ENCODE measurements at regions not wholly inside any gene's neighbourhood (a gene's known extent, or its start where the extent isn't known, plus 50 kb on each side); places are given as distances from the start of the nearest gene placed in this dataset.

- H2AFZ ChIP-seq (ENCODE audit: control insufficient read depth, low read length): no peak overlapping the region
- TF ChIP-seq EZH2 (IDR thresholded peaks at IDR 0.05; ENCODE audit: low read length) (no peak), CTCF (optimal IDR thresholded peaks at IDR 0.05 in 1 of 3, IDR thresholded peaks at IDR 0.05 in 1 of 3, conservative IDR thresholded peaks at IDR 0.05 in 1 of 3; ENCODE audit: extremely low read depth in 1 of 3, insufficient read depth in 2 of 3, low read length in 3 of 3) (no peak)
Observed at GRCh38 chr6:142681099-142681498, 263.9 kb downstream of the HIVEP2 start.

GRCh38 chr6:142682985-142683384 is 262.0 kb downstream of the HIVEP2 start:
- no peaks in the 10 kb centered on the region for H3K27me3 ChIP-seq (ENCODE audit: control insufficient read depth, extremely low read depth, insufficient read depth, low read length)
- dilution Hi-C loops (cut with MboI; ENCODE audit: extremely low pct_ligation_motif_present, low sequenced_read_pairs): no loop called here
- TF ChIP-seq EZH2 (IDR thresholded peaks at IDR 0.05; ENCODE audit: low read length) (no peak), CTCF (optimal IDR thresholded peaks at IDR 0.05 in 1 of 3, IDR thresholded peaks at IDR 0.05 in 1 of 3, conservative IDR thresholded peaks at IDR 0.05 in 1 of 3; ENCODE audit: extremely low read depth in 1 of 3, insufficient read depth in 2 of 3, low read length in 3 of 3) (no peak)
- H3K9me3 ChIP-seq (ENCODE audit: control insufficient read depth, low read depth, low read length): no peaks in the 10 kb centered on the region
- H3K9me1 ChIP-seq (ENCODE audit: control insufficient read depth, extremely low read depth, insufficient read depth, low read length): no peaks in the 10 kb centered on the region
- H3K79me2 ChIP-seq (ENCODE audit: control insufficient read depth, insufficient read depth, low read length): no peaks in the 10 kb centered on the region
- no peak overlapping the region for H3K4me3 ChIP-seq (ENCODE audit: control insufficient read depth in 2 of 3, extremely low read depth in 1 of 3, insufficient read depth in 2 of 3, low read depth in 1 of 3, low read length in 3 of 3)
- H2AFZ ChIP-seq (ENCODE audit: control insufficient read depth, low read length): peak overlapping the region; percentile 34
- H4K20me1 ChIP-seq (ENCODE audit: control insufficient read depth, extremely low read depth, insufficient read depth, low read length): no peaks in the 10 kb centered on the region
- H3K4me2 ChIP-seq (ENCODE audit: control insufficient read depth, extremely low read depth, insufficient read depth, low read depth, low read length): peak overlapping the region; percentile 17
- H3K27ac ChIP-seq (ENCODE audit: control insufficient read depth, insufficient read depth, low read length): peak overlapping the region; percentile 26
- peaks cover 26% of the 10 kb centered on the region for H3K4me1 ChIP-seq (ENCODE audit: control insufficient read depth, extremely low read depth, insufficient read depth, low read length)
- no peaks in the 10 kb centered on the region for H3K36me3 ChIP-seq (ENCODE audit: control insufficient read depth in 2 of 2, extremely low read depth in 1 of 2, insufficient read depth in 2 of 2, low read length in 2 of 2)
- DNase-seq (ENCODE audit: low read depth, low spot score) (no peak), FAIRE-seq (no peak)
- no peak overlapping the region for H3K9ac ChIP-seq (ENCODE audit: control insufficient read depth, extremely low read depth, insufficient read depth, low read length)

More at GRCh38 chr6:142681099-142681498, 263.9 kb downstream of the HIVEP2 start:
- Histone ChIP-seq H3K4me3 (ENCODE audit: control insufficient read depth in 2 of 3, extremely low read depth in 1 of 3, insufficient read depth in 2 of 3, low read depth in 1 of 3, low read length in 3 of 3) (no peak overlapping the region), H3K9ac (ENCODE audit: control insufficient read depth, extremely low read depth, insufficient read depth, low read length) (no peak overlapping the region), H3K9me1 (ENCODE audit: control insufficient read depth, extremely low read depth, insufficient read depth, low read length) (no peaks in the 10 kb centered on the region), H3K27me3 (ENCODE audit: control insufficient read depth, extremely low read depth, insufficient read depth, low read length) (no peaks in the 10 kb centered on the region), H3K27ac (ENCODE audit: control insufficient read depth, insufficient read depth, low read length) (no peak overlapping the region), H3K4me2 (ENCODE audit: control insufficient read depth, extremely low read depth, insufficient read depth, low read depth, low read length) (no peak overlapping the region), H3K9me3 (ENCODE audit: control insufficient read depth, low read depth, low read length) (no peaks in the 10 kb centered on the region), H3K36me3 (ENCODE audit: control insufficient read depth in 2 of 2, extremely low read depth in 1 of 2, insufficient read depth in 2 of 2, low read length in 2 of 2) (no peaks in the 10 kb centered on the region), H4K20me1 (ENCODE audit: control insufficient read depth, extremely low read depth, insufficient read depth, low read length) (no peaks in the 10 kb centered on the region), H3K4me1 (ENCODE audit: control insufficient read depth, extremely low read depth, insufficient read depth, low read length) (peaks cover 26% of the 10 kb centered on the region), H3K79me2 (ENCODE audit: control insufficient read depth, insufficient read depth, low read length) (no peaks in the 10 kb centered on the region)
- DNase-seq (ENCODE audit: low read depth, low spot score) (no peak), FAIRE-seq (no peak)
- dilution Hi-C loops (cut with MboI; ENCODE audit: extremely low pct_ligation_motif_present, low sequenced_read_pairs): no loop called here
